PC-3 (cell line): ENCODE measurements at regions not wholly inside any gene's neighbourhood (a gene's known extent, or its start where the extent isn't known, plus 50 kb on each side); places are given as distances from the start of the nearest gene placed in this dataset.

ENCODE experiments used
- CTCF ChIP-seq: fragments of 300-600 bp; sonication (generic); conservative IDR thresholded peaks from 2 replicates; pipeline ENCODE4 v1.5.1; 2017; ENCODE audit warnings: antibody characterized with exemption, low read depth, mild to moderate bottlenecking, low read length
- EZH2phosphoT487 ChIP-seq: fragments of 300-600 bp; sonication (generic); IDR thresholded peaks from 2 replicates; pipeline ENCODE4 v1.6.1; 2018; ENCODE audit warnings: mild to moderate bottlenecking, antibody characterized with exemption, low read length, borderline replicate concordance

GRCh38 chr4:29553846-29554245 lies 1166.3 kb upstream of the PCDH7 start:
- TF ChIP-seq EZH2phosphoT487 (no peak), CTCF (no peak)
